ENCODE measurements at regions not wholly inside any gene's neighbourhood (a gene's known extent, or its start where the extent isn't known, plus 50 kb on each side); places are given as distances from the start of the nearest gene placed in this dataset.
A peak's percentile ranks its signal among the peaks of the same experiment; 100 is the strongest.

DNA sequence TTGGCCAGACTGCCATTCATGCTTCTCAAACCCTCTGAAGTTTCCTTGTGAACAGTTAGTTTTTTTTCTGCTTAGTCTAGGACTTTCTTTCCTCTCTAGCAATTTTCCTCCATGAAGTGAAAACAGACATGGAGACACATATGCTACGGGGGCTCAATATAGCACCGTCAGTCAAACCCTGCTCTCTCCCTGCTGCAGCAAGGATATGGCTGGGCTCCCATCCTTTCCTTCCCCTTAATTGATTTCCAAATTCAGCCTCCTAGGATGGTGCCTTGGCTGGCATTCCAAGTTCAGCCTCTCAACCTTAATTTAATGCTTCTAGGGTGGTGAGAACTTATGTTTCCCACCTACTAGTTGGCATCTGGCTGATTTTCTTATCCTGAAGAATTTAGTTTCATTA is 436.7 kb downstream of the NPIPA7 start:
- no peak for DNase-seq (ENCODE audit: low read depth, low spot score)
- in situ Hi-C loops (cut with HindIII; ENCODE audit: low pct_unique_long_range_greater_than_20kb, low sequenced_read_pairs), result no loop called here

DNA sequence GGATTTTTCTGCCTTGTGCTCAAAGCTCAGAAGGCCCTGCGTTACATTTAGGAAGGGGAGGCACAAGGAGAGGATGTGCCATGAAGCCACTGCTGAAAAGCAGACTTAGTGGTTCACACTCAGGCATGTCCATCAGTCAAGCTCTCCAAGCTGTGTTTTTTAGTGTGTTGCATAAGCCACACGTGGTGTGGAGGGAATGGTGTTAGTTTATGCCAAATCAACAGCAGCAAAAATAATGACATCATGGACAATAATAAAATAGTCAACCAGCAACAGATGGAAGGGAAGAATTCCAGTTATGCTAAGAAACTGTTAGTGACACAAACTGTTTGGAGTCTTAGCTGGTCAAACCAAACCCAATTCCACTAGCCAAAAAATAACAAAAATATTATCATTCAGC is 438.3 kb downstream of the NPIPA7 start:
- in situ Hi-C loops (cut with HindIII; ENCODE audit: low pct_unique_long_range_greater_than_20kb, low sequenced_read_pairs), result no loop called here
- no peak for DNase-seq (ENCODE audit: low read depth, low spot score)

DNA sequence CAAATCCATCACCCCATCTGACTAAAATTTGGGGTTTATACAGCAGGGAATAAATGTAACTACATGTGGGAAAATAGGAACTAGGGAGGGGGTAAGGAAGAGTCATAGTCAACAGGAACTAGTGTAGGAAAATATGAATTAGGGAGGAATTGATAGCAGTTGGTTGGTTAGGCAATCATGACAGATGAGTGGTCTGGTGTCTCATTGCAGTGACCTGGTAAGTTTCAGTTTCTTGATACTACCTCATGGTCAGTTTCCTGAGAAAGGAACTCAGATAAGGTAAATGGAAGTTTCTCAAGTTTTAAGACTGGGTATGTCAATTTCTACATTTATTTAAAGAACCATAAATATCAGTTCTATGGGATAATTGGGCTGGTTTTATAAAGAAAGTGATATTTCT is 442.3 kb downstream of the NPIPA7 start:
- DNase-seq (ENCODE audit: low read depth, low spot score), result no peak
- in situ Hi-C loops (cut with HindIII; ENCODE audit: low pct_unique_long_range_greater_than_20kb, low sequenced_read_pairs), result no loop called here

DNA sequence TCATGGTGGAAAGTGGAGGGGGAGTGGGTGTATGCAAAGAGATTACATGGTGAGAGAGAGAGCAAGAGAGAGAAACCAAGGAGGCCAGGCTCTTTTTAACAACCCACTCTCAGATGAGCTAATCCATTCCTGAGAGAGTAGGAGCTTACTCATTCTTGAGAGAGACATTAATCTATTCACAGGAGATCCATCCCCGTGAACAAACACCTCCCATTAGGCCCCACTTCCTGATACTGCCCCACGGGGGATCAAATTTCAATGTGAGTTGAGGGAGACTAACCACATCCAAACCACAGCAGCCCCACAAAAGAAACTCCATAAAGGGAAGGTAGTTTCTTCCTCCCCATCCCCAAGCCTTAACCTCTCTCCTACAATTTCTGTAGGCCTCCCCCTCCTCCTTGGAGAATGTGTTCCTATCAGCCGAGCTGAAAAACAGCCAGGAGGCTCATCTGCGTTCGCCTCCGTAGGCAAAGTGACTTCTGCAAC is 450.0 kb downstream of the NPIPA7 start:
- no peak for DNase-seq (ENCODE audit: low read depth, low spot score)
- in situ Hi-C loops (cut with HindIII; ENCODE audit: low pct_unique_long_range_greater_than_20kb, low sequenced_read_pairs), result no loop called here

DNA sequence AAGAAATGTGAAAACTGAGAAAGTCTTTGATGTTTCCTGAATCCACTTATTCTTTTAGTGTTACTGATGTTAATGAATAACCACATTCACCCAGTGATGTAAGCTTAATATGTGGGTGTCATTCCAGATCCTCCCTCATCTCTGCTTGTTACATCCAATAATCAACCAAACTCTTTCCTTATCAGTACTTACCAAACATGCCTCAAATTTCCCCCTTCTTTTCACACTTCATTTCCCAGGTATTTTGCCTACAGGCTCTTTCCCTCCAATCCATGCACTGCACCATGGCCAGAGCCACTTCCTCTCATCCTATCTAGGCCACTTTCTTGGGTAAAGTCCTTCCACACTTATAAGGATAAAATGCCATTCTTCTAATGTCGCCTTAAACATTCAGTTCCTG is 451.5 kb downstream of the NPIPA7 start:
- in situ Hi-C loops (cut with HindIII; ENCODE audit: low pct_unique_long_range_greater_than_20kb, low sequenced_read_pairs), result no loop called here
- no peak for DNase-seq (ENCODE audit: low read depth, low spot score)

DNA sequence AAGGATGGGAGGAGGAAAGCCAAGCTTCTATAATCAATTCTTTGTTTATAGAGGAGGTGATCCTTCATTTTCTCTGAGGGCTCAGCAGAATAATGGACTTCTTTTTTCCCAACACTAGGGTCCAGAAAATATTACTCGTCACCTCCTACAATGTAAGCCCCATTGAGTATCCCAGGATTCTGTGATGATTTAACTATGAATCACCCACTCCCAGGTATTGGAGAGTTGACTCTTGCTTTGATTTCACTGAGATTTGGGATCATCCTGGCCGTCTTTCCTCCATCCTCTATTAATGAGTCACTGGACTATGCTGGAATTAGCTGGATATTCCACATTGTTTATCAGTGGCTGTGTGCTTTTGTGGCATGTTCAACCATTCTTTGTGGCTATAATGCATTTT is 452.0 kb downstream of the NPIPA7 start:
- in situ Hi-C loops (cut with HindIII; ENCODE audit: low pct_unique_long_range_greater_than_20kb, low sequenced_read_pairs), result no loop called here
- DNase-seq (ENCODE audit: low read depth, low spot score), result no peak

DNA sequence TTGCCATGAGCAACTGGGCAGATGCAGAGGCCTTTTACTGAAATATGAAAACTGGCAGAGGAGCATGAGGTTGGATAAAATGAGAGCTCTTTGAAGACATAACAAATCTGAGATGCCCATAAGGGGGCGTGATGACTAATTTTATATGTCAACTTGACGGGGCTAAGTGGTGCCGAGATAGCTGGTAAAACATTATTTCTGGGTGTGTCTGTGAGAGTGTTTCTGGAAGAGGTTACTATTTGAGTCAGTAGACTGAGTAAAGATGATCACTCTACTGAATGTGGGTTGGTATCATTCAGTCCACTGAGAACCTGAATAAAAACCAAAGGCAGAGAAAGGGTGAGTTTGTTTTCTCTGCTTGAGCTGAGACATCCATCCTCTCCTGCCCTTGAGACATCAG is 454.2 kb downstream of the NPIPA7 start:
- no peak for DNase-seq (ENCODE audit: low read depth, low spot score)
- in situ Hi-C loops (cut with HindIII; ENCODE audit: low pct_unique_long_range_greater_than_20kb, low sequenced_read_pairs), result no loop called here

DNA sequence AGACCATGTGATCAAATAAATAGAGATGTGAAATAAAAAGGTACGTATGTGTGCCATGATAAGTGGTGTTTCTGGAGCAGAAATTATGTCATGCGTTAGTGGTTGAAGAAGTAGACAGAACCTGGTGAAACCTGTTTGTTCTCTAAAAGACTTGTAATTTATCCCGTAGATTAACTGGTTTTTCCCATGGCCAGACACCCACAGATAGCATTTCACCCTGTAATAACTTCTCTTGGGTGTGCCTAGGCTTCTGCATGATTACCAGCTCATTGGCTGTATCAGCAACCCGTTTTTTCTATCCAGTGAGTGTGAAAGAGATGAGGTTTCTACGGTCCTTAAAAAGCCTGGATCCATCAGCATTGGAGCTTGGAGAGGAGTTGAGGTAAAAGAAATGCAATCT is 471.3 kb downstream of the NPIPA7 start:
- no peak for DNase-seq (ENCODE audit: low read depth, low spot score)
- in situ Hi-C loops (cut with HindIII; ENCODE audit: low pct_unique_long_range_greater_than_20kb, low sequenced_read_pairs), result no loop called here

DNA sequence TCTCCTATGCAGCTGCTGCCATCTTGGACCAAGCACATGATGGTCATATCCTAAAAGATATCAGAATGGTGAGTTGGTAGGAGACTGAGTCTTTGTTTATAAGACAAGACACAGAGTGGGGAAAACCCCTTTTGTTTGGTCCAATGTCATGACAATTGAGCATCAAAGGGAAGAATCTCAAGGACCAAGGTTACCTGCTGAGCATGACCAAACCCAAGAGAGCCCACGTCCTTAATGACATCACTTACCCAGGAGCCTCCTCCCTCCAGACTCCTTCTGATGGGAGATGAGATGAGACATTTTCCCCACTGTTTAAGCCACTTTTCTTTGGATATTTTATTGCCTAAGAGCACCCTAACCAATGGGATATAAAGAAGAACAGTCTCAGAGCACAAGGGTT is 478.1 kb downstream of the NPIPA7 start:
- in situ Hi-C loops (cut with HindIII; ENCODE audit: low pct_unique_long_range_greater_than_20kb, low sequenced_read_pairs), result no loop called here
- DNase-seq (ENCODE audit: low read depth, low spot score), result no peak

DNA sequence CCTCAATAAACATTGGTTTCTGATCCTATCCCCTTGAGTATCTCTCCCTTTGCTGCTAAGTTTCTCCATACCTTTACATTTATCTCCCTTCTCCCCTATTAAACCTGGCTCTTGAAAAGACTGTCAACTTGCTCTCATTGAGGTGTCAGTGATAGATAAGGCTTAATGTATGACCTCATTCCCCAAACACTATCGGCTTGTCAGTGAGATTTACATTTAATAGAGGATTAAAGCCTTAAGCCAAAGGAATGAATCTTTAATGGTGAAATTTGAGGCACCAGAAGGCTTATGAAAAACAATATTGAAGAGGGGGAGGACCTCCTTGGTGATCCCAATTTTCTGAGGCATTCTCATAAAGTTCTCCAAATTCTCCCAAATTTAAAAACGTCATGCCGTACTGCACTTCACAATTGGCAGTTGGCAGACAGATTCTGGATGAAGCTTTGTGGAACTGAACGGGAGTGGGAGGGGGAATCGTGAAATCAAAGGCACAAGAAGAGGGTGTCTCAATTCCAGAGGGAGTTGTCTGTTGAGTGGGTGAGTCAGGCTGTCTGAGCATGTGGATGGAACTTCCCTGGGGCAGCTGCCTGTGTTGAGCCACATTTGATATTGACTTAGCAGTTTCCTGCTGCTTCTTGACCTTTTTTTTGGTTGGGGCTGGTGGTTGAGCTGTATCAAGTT is 478.8 kb downstream of the NPIPA7 start:
- peak; percentile 56 for DNase-seq (ENCODE audit: low read depth, low spot score)
- in situ Hi-C loops (cut with HindIII; ENCODE audit: low pct_unique_long_range_greater_than_20kb, low sequenced_read_pairs), result no loop called here

DNA sequence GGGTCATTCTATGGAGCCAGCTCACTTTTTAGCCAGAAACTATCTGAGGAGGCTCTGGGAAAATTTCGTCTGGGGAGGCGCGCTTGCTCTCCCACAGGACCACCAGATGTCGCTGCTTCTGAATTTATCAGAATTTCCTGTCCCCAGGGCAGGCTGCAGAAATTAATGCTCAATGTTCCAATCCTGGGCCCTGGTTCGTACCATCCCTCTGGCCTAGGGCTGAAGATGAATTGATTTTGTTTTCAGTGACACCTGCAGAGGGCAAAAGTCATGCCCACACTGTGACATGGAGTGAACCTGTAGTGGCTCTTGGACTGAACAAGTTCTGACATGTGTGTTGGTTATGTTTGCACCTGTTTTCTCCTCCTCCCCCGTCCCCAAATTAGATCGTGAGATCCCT is 482.6 kb downstream of the NPIPA7 start:
- in situ Hi-C loops (cut with HindIII; ENCODE audit: low pct_unique_long_range_greater_than_20kb, low sequenced_read_pairs), result no loop called here
- peak; percentile 62 for DNase-seq (ENCODE audit: low read depth, low spot score)

DNA sequence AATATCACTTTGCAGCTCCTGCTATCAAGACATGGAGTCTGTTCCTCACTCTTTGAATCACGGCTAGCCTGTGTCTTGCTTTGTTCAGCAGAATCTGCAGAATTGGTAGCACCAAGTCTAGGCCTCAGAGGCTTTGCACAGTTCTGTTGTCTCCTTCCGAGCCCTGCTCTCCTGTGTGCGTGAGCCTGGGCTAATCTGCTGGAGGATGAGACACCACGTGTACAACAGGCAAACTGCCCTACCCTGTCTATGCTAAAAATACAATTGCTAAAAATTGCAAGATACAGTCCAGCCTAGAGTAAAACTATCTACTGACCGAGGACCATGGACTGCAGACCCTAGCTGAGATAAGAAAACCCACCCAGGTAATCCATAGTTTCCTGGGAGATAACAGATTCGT is 484.7 kb downstream of the NPIPA7 start:
- in situ Hi-C loops (cut with HindIII; ENCODE audit: low pct_unique_long_range_greater_than_20kb, low sequenced_read_pairs), result no loop called here
- DNase-seq (ENCODE audit: low read depth, low spot score), result no peak

DNA sequence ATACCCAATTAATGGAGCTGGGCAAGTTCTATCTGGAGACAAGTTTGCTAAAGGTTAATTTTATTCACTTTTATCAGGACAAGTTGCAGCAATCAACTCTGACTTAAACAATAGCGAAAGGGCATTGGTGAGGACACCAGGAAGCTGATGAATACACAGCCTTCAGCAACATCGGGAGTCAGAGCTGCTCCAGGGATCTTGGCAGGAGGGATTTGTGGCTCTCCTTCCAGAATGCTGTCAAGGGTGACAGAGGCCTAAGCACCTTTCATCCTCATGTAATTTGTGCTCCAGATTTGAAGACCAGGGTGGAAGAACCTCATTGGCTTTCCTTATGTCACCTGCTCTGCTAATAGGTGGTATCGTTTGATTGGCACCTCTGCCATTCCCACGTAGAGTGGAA is 485.6 kb downstream of the NPIPA7 start:
- in situ Hi-C loops (cut with HindIII; ENCODE audit: low pct_unique_long_range_greater_than_20kb, low sequenced_read_pairs), result no loop called here
- no peak for DNase-seq (ENCODE audit: low read depth, low spot score)

DNA sequence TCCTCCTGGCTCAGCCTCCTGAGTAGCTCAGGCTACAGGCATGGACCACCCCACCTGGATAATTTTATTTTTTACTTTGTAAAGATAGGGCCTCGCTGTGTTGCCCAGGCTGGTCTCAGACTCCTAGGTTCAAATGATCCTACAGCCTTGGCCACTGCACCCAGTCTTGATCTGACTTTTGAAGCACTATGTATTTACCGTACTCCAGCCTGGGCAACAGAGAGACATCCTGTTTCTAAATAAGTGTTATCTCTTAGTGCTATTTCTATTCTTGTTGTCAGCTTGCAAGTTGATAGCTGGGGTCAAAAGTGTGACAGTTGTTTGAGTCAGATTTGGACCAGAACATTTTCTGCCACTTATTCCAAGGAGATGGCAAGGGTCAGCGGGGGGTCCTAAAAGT is 486.4 kb downstream of the NPIPA7 start:
- no peak for DNase-seq (ENCODE audit: low read depth, low spot score)
- in situ Hi-C loops (cut with HindIII; ENCODE audit: low pct_unique_long_range_greater_than_20kb, low sequenced_read_pairs), result no loop called here

DNA sequence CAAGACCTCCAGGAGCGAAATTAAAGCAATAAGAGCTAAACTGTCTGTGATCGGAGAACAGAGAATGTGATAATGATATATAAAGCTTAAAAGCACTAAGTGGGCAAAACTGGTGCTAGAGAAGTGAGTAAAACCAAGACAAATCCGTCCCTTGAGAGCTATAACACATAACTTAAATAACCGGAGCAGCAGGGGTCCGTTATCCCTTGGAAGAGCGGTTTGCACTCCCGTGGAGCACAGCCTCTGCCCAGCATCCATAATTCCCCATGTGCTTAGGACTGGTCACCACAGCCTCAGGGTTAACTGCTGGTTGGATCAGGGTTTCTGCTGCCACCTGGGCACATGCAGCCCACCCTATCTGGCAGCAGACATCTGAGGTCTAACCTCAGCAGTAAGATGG is 489.0 kb downstream of the NPIPA7 start:
- in situ Hi-C loops (cut with HindIII; ENCODE audit: low pct_unique_long_range_greater_than_20kb, low sequenced_read_pairs), result no loop called here
- DNase-seq (ENCODE audit: low read depth, low spot score), result no peak

DNA sequence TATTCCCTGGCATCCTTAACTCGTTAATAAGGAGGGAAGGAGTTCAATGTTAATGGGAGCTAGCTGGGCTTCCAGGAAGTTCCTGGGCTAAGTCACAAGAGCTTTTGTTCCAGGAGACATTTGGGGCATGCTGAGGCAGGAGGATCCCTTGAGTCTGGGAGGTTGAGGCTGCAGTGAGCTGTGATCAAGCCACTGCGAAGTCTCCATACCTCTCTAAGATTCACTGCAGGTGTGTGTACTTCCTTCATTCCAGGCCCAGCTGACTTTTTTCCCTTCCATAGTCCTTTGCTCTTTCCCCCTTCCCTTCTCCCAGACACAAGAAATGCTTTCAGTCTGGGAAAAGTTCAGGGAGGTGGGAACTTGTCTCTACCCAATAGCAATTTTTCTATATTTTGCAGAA is 489.8 kb downstream of the NPIPA7 start:
- no peak for DNase-seq (ENCODE audit: low read depth, low spot score)
- in situ Hi-C loops (cut with HindIII; ENCODE audit: low pct_unique_long_range_greater_than_20kb, low sequenced_read_pairs), result no loop called here

DNA sequence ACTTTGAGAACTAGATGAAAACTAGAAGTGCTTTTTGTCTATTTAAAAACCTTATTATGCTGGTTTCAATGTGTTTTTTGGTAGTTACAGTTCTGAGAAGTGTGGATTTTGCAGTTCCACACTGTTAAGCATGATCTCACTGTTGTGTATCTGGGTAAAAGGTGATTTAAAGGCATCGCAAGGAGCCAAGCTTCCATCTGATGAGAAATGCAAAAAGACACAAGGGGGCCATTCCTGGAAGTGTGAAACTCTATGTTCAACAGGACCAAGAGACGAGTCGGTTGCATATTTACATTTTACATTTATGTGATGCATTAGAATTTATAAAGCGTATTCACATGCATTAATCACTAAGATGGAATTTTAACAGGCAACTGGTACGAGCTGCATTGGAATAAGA is 490.8 kb downstream of the NPIPA7 start:
- no peak for DNase-seq (ENCODE audit: low read depth, low spot score)
- in situ Hi-C loops (cut with HindIII; ENCODE audit: low pct_unique_long_range_greater_than_20kb, low sequenced_read_pairs), result no loop called here

DNA sequence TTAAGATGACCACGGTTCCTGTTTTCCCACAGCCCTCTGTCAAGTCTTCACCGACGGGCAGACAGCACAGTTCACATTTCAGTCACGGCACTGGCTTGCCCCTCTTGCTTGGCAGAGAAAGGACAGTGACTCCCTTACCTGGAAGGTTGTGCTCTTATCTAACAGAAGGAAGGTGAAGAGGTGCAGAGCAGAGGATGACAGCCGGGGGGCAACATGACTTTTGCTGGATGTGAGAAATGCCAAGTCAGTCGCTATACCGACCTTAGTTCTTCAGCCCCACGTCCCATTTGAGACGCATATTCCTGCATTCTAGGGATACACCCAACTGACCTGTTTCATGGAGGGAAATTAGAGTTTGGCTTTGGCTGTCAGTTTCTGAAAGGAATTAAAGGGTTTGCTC is 492.3 kb downstream of the NPIPA7 start:
- in situ Hi-C loops (cut with HindIII; ENCODE audit: low pct_unique_long_range_greater_than_20kb, low sequenced_read_pairs), result no loop called here
- DNase-seq (ENCODE audit: low read depth, low spot score), result no peak

DNA sequence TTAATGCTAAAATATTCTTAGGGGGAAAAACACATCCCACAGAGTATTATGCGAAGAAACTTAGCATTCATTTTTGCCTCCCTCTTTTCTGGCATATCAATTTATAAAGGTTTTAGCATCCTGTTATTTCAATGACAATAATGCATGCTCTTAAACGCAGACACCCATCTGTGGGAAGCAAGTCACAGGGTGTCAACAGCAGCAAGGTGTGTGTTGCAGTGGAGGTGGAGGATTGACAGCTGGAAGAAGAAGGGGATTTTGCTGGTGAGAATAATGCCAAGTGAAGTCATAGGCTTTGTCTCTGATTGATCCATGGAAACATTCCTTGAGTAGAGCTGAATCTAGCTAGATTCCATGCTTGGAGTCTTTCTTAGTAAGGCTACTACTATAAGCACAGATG is 498.1 kb downstream of the NPIPA7 start:
- in situ Hi-C loops (cut with HindIII; ENCODE audit: low pct_unique_long_range_greater_than_20kb, low sequenced_read_pairs), result no loop called here

More for the DNA sequence above, 498.1 kb downstream of the NPIPA7 start:
- DNase-seq (ENCODE audit: low read depth, low spot score), result no peak
